OCI-LY3 (cell line): ENCODE measurements at regions not wholly inside any gene's neighbourhood (a gene's known extent, or its start where the extent isn't known, plus 50 kb on each side); places are given as distances from the start of the nearest gene placed in this dataset.

Source experiments
- H2AFZ ChIP-seq: fragments of 200-600, 300-600 bp; shearing (Covaris generic); 2 replicates; pipeline ENCODE4 v1.6.0; 2014; ENCODE audit warnings: antibody characterized with exemption, low read depth, low read length
- H3K27ac ChIP-seq: fragments of 200-600, 300-600 bp; sonication (generic); 2 replicates; pipeline ENCODE4 v1.5.1; 2014; ENCODE audit warnings: mild to moderate bottlenecking, low read length, moderate library complexity, mixed read lengths
- H3K27me3 ChIP-seq: fragments of 200-600, 300-600 bp; sonication (generic); 2 replicates; pipeline ENCODE4 v1.6.1; 2014; ENCODE audit warnings: low read depth, low read length, mixed read lengths
- H3K36me3 ChIP-seq: fragments of 200-600, 300-600 bp; sonication (generic); replicated peaks from 2 replicates; pipeline ENCODE3; 2014; ENCODE audit warnings: low read depth, low read length, mixed read lengths
- H3K4me1 ChIP-seq: fragments of 300-600, 200-600 bp; sonication (generic); 2 replicates; pipeline ENCODE4 v1.6.1; 2014; ENCODE audit warnings: low read length, mixed read lengths
- H3K4me2 ChIP-seq: fragments of 200-600, 300-600 bp; sonication (generic); 2 replicates; pipeline ENCODE4 v1.6.1; 2014; ENCODE audit warnings: low read length, mixed read lengths
- H3K4me3 ChIP-seq: fragments of 300-600, 200-600 bp; sonication (generic); 2 replicates; pipeline ENCODE4 v1.5.1; 2014; ENCODE audit warnings: antibody characterized with exemption, mild to moderate bottlenecking, low read length, moderate library complexity
- H3K79me2 ChIP-seq: fragments of 300-600, 200-600 bp; shearing (Covaris generic); 2 replicates; pipeline ENCODE4 v1.6.1; 2014; ENCODE audit warnings: mild to moderate bottlenecking, low read length, mixed read lengths
- H3K9ac ChIP-seq: fragments of 300-600, 200-600 bp; shearing (Covaris generic); 2 replicates; pipeline ENCODE4 v1.6.0; 2014; ENCODE audit warnings: mild to moderate bottlenecking, low read length, moderate library complexity
- H3K9me3 ChIP-seq: fragments of 200-600, 300-600 bp; shearing (Covaris generic); 2 replicates; pipeline ENCODE4 v1.6.1; 2014; ENCODE audit warnings: low read length, mixed read lengths; ENCODE audit not compliant: insufficient read depth
- H4K20me1 ChIP-seq: fragments of 200-600, 300-600 bp; sonication (generic); 2 replicates; pipeline ENCODE4 v1.6.1; 2016; ENCODE audit warnings: low read length, mixed read lengths; ENCODE audit not compliant: insufficient read depth
- EZH2phosphoT487 ChIP-seq: fragments of 200-600 bp; shearing (Covaris generic); IDR thresholded peaks from 2 replicates; pipeline ENCODE4 v1.6.1; 2018; ENCODE audit warnings: antibody characterized with exemption, mixed run types, low read depth
- TF ChIP-seq, protein P1 (sequence below): fragments of 200-600, 300-600 bp; sonication (generic); IDR thresholded peaks from 2 replicates; pipeline ENCODE4 v1.5.1; 2014; ENCODE audit warnings: antibody characterized with exemption, low read length, low read depth

DNA sequence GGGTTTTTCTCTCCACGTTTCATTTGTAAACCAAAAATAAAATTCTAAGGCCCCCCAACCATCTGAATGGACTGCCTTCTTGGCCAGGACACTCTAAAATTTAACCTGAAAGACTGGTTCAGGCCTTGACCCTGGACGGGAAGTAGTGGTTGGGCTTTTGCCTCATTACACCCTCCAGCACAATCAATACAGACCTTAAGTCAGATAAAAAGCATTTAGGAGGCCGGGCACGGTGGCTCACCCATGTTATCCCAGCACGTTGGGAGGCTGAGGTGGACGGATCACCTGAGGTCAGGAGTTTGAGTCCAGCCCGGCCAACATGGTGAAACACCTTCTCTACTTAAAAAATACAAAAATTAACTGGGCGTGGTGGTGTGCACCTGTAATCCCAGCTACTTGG is 91.6 kb upstream of the PPP1R26 start:
- Histone ChIP-seq H3K36me3 (no peaks in the 10 kb centered on the region), H3K27me3 (no peaks in the 10 kb centered on the region), H3K4me1 (no peaks in the 10 kb centered on the region), H3K27ac (no peak overlapping the region), H3K9me3 (no peaks in the 10 kb centered on the region), H3K4me3 (no peak overlapping the region), H2AFZ (no peak overlapping the region), H3K4me2 (no peak overlapping the region), H3K9ac (no peak overlapping the region), H3K79me2 (no peaks in the 10 kb centered on the region), H4K20me1 (no peaks in the 10 kb centered on the region)
- TF ChIP-seq EZH2phosphoT487: no peak
- TF ChIP-seq, protein P1, sequence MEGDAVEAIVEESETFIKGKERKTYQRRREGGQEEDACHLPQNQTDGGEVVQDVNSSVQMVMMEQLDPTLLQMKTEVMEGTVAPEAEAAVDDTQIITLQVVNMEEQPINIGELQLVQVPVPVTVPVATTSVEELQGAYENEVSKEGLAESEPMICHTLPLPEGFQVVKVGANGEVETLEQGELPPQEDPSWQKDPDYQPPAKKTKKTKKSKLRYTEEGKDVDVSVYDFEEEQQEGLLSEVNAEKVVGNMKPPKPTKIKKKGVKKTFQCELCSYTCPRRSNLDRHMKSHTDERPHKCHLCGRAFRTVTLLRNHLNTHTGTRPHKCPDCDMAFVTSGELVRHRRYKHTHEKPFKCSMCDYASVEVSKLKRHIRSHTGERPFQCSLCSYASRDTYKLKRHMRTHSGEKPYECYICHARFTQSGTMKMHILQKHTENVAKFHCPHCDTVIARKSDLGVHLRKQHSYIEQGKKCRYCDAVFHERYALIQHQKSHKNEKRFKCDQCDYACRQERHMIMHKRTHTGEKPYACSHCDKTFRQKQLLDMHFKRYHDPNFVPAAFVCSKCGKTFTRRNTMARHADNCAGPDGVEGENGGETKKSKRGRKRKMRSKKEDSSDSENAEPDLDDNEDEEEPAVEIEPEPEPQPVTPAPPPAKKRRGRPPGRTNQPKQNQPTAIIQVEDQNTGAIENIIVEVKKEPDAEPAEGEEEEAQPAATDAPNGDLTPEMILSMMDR: no peak

DNA sequence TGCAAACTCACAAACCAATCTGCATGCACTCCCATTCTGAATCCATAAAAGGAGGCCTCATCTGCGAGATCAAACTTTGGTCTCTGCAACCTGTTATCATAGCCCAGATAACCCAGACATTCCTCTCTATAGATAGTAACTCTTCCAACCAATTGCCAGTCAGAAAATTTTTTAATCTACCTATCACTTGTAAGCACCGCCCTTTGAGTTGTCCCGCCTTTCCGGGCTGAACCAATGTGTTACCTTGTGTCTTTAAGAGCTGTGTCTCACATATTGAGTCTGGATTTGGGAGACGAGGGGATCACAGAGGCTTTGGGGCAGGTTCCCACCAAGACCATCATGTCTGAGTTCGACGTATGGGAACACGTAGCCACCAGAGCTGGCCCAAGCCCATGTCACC is 91.1 kb upstream of the PPP1R26 start:
- no peak overlapping the region for H3K27ac ChIP-seq
- H2AFZ ChIP-seq: no peak overlapping the region
- no peak overlapping the region for H3K4me3 ChIP-seq
- no peaks in the 10 kb centered on the region for H3K9me3 ChIP-seq
- TF ChIP-seq, protein P1: no peak
- TF ChIP-seq EZH2phosphoT487: no peak
- no peaks in the 10 kb centered on the region for H3K36me3 ChIP-seq
- H3K79me2 ChIP-seq: no peaks in the 10 kb centered on the region
- no peak overlapping the region for H3K9ac ChIP-seq
- H3K4me1 ChIP-seq: no peaks in the 10 kb centered on the region
- H3K4me2 ChIP-seq: no peak overlapping the region
- H4K20me1 ChIP-seq: no peaks in the 10 kb centered on the region
- H3K27me3 ChIP-seq: no peaks in the 10 kb centered on the region

DNA sequence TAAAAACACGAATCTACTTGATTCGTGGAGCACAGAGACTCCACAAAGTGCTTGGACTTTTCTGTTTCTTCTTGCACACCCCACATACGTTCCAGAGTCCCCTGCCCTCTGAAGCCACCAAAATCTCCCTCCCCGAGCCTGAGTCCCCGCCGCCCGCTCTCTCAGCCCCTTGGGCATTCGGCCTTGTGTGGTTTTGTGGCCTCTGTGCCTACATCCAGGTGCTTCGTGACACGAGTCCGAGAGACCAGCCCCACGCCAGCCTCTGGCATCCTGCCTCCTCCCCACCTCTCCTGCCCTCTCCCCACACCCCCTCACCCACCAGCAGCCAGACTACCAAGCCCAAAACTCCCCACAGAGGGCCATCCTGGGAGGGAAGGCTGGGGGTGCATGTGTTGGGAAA is 87.8 kb upstream of the PPP1R26 start:
- Histone ChIP-seq H2AFZ (no peak overlapping the region), H3K27me3 (no peaks in the 10 kb centered on the region), H3K4me2 (no peak overlapping the region), H3K9ac (no peak overlapping the region), H3K36me3 (no peaks in the 10 kb centered on the region), H3K4me1 (no peaks in the 10 kb centered on the region), H3K79me2 (no peaks in the 10 kb centered on the region), H3K4me3 (no peak overlapping the region), H4K20me1 (no peaks in the 10 kb centered on the region), H3K27ac (no peak overlapping the region), H3K9me3 (no peaks in the 10 kb centered on the region)
- no peak for TF ChIP-seq EZH2phosphoT487
- TF ChIP-seq, protein P1: no peak

DNA sequence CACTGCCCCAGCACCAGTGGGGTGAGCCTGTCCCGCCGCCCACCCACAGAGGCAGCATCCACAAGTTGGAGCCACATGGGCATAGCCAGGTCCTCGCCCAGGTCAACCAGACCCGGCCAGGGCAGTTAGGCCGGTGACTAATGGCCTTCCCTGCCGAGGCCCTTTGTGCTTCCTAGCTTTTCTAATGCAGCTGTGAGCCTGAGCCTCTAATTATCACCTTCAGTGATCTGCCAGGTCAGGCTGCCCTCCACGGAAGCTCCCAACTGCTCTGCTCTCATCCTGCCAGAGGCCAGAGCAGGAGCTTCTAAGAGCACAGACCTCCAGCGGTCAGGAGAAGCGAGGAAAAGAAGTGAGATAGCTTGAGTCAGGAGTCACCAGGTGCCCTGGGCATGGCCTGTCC is 87.1 kb upstream of the PPP1R26 start:
- H3K27ac ChIP-seq: no peak overlapping the region
- H2AFZ ChIP-seq: no peak overlapping the region
- no peak overlapping the region for H3K9ac ChIP-seq
- no peak overlapping the region for H3K4me2 ChIP-seq
- H3K4me3 ChIP-seq: no peak overlapping the region
- no peaks in the 10 kb centered on the region for H3K79me2 ChIP-seq
- no peaks in the 10 kb centered on the region for H3K36me3 ChIP-seq
- TF ChIP-seq, protein P1: no peak
- TF ChIP-seq EZH2phosphoT487: no peak
- H3K9me3 ChIP-seq: no peaks in the 10 kb centered on the region
- no peaks in the 10 kb centered on the region for H3K27me3 ChIP-seq
- H4K20me1 ChIP-seq: no peaks in the 10 kb centered on the region
- H3K4me1 ChIP-seq: no peaks in the 10 kb centered on the region
